HEK293 (cell line): ENCODE measurements at regions not wholly inside any gene's neighbourhood (a gene's known extent, or its start where the extent isn't known, plus 50 kb on each side); places are given as distances from the start of the nearest gene placed in this dataset.

Experiments used
- CTCF ChIA-PET: fragments of 350-600 bp; formaldehyde crosslinking; extraction: SDS; loops from one replicate; lab custom pipeline; 2021; ENCODE audit warnings: antibody characterized with exemption; lab: Yijun Ruan, JAX
- POLR2A ChIA-PET: fragments of 300-600 bp; formaldehyde crosslinking; extraction: SDS; loops from one replicate; lab custom pipeline; 2020; ENCODE audit warnings: antibody characterized with exemption, inconsistent platforms; lab: Yijun Ruan, JAX
- H3K27ac ChIP-seq: fragments of 200-500 bp; sonication (Bioruptor generic); 2 replicates; pipeline ENCODE4 v1.5.1; 2014; ENCODE audit warnings: low read depth, low read length, control low read depth, inconsistent platforms; ENCODE audit errors: extremely low read depth
- H3K36me3 ChIP-seq, 2 experiments: fragments of 200-500 bp in 1 of 2; sonication (Bioruptor generic) in 1 of 2; 1 replicate in 1 of 2; 2 replicates in 1 of 2; pipeline ENCODE4 v1.5.1; 2014 to 2017; ENCODE audit warnings: inconsistent platforms in 2 of 2, low read length in 2 of 2; ENCODE audit not compliant: control insufficient read depth in 2 of 2, insufficient read depth in 1 of 2
- H3K4me1 ChIP-seq: fragments of 200-500 bp; sonication (Bioruptor generic); 2 replicates; pipeline ENCODE4 v1.5.1; 2014; ENCODE audit warnings: mild to moderate bottlenecking, low read length, inconsistent platforms; ENCODE audit not compliant: control insufficient read depth, insufficient read depth
- H3K4me3 ChIP-seq: 2 replicates; pipeline ENCODE4 v1.5.1; 2011; ENCODE audit warnings: low read depth, mild to moderate bottlenecking, control low read depth, low read length, moderate library complexity
- H3K9me3 ChIP-seq: fragments of 200-500 bp; sonication (Bioruptor generic); 2 replicates; pipeline ENCODE4 v1.5.1; 2014; ENCODE audit warnings: low read depth, low read length, inconsistent platforms; ENCODE audit not compliant: control insufficient read depth, insufficient read depth
- KLF17 ChIP-seq: fragments of 450-650 bp; formaldehyde crosslinking; IDR thresholded peaks from 2 replicates; pipeline ENCODE4 v1.5.1; 2016; ENCODE audit warnings: missing biosample characterization, missing genetic modification characterization
- KLF8 ChIP-seq: fragments of 450-650 bp; formaldehyde crosslinking; IDR thresholded peaks from 2 replicates; pipeline ENCODE4 v1.5.1; 2016; ENCODE audit warnings: missing biosample characterization, missing genetic modification characterization
- SCRT2 ChIP-seq: fragments of 450-650 bp; formaldehyde crosslinking; IDR thresholded peaks from 2 replicates; pipeline ENCODE4 v1.5.1; 2016; ENCODE audit warnings: missing biosample characterization, missing genetic modification characterization
- ZFHX2 ChIP-seq: fragments of 450-650 bp; formaldehyde crosslinking; conservative IDR thresholded peaks from 2 replicates; pipeline ENCODE4 v1.5.1; 2016; ENCODE audit warnings: missing biosample characterization, missing genetic modification characterization
- ZFP37 ChIP-seq: fragments of 450-650 bp; formaldehyde crosslinking; IDR thresholded peaks from 2 replicates; pipeline ENCODE4 v1.5.1; 2016; ENCODE audit warnings: missing biosample characterization, missing genetic modification characterization
- ZIC2 ChIP-seq: fragments of 450-650 bp; formaldehyde crosslinking; IDR thresholded peaks from 2 replicates; pipeline ENCODE4 v1.5.1; 2016; ENCODE audit warnings: missing biosample characterization, missing genetic modification characterization
- ZNF114 ChIP-seq: fragments of 450-650 bp; formaldehyde crosslinking; IDR thresholded peaks from 2 replicates; pipeline ENCODE4 v1.5.0; 2017; ENCODE audit warnings: missing biosample characterization, missing genetic modification characterization
- ZNF174 ChIP-seq: fragments of 450-650 bp; formaldehyde crosslinking; IDR thresholded peaks from 2 replicates; pipeline ENCODE4 v1.5.0; 2017; ENCODE audit warnings: missing biosample characterization, mild to moderate bottlenecking, missing genetic modification characterization
- ZNF18 ChIP-seq: fragments of 450-650 bp; formaldehyde crosslinking; IDR thresholded peaks from 2 replicates; pipeline ENCODE4 v1.5.1; 2016; ENCODE audit warnings: missing biosample characterization, missing genetic modification characterization
- ZNF274 ChIP-seq, 2 experiments: fragments of 200-500 bp in 1 of 2; fragments of 450-650 bp in 1 of 2; sonication (Bioruptor generic) in 1 of 2; formaldehyde crosslinking in 1 of 2; IDR thresholded peaks; 2 replicates each; pipeline versions ENCODE4 v1.5.1 to v1.6.1; 2014 to 2016; ENCODE audit warnings: borderline replicate concordance in 1 of 2, inconsistent platforms in 1 of 2, low read length in 1 of 2, missing biosample characterization in 1 of 2, missing genetic modification characterization in 1 of 2
- ZNF302 ChIP-seq: fragments of 450-650 bp; formaldehyde crosslinking; IDR thresholded peaks from 2 replicates; pipeline ENCODE4 v1.5.1; 2016; ENCODE audit warnings: missing biosample characterization, missing genetic modification characterization, low read depth
- ZNF311 ChIP-seq: fragments of 450-650 bp; formaldehyde crosslinking; IDR thresholded peaks from 2 replicates; pipeline ENCODE4 v1.5.1; 2017; ENCODE audit warnings: missing biosample characterization, missing genetic modification characterization, borderline replicate concordance
- ZNF416 ChIP-seq: fragments of 450-650 bp; formaldehyde crosslinking; IDR thresholded peaks from 2 replicates; pipeline ENCODE4 v1.5.1; 2016; ENCODE audit warnings: missing biosample characterization, missing genetic modification characterization
- ZNF514 ChIP-seq: fragments of 450-650 bp; formaldehyde crosslinking; IDR thresholded peaks from 2 replicates; pipeline ENCODE4 v1.5.1; 2016; ENCODE audit warnings: missing biosample characterization, missing genetic modification characterization
- ZNF558 ChIP-seq: fragments of 450-650 bp; formaldehyde crosslinking; IDR thresholded peaks from 2 replicates; pipeline ENCODE4 v1.5.1; 2016; ENCODE audit warnings: missing biosample characterization, missing genetic modification characterization
- ZNF623 ChIP-seq: fragments of 450-650 bp; formaldehyde crosslinking; IDR thresholded peaks from 2 replicates; pipeline ENCODE4 v1.5.1; 2016; ENCODE audit warnings: missing biosample characterization, missing genetic modification characterization
- ZNF660 ChIP-seq: fragments of 450-650 bp; IDR thresholded peaks from 2 replicates; pipeline ENCODE4 v1.5.1; 2018; ENCODE audit warnings: missing biosample characterization, mild to moderate bottlenecking, missing genetic modification characterization
- ZNF707 ChIP-seq: fragments of 450-650 bp; formaldehyde crosslinking; IDR thresholded peaks from 2 replicates; pipeline ENCODE4 v1.5.1; 2016; ENCODE audit warnings: missing biosample characterization, missing genetic modification characterization
- ZNF777 ChIP-seq: fragments of 450-650 bp; formaldehyde crosslinking; IDR thresholded peaks from 2 replicates; pipeline ENCODE4 v1.5.1; 2017; ENCODE audit warnings: missing biosample characterization, missing genetic modification characterization, borderline replicate concordance
- TF ChIP-seq, protein P1 (sequence below): fragments of 450-650 bp; formaldehyde crosslinking; IDR thresholded peaks from 2 replicates; pipeline ENCODE4 v1.5.1; 2016; ENCODE audit warnings: missing biosample characterization, missing genetic modification characterization

DNA sequence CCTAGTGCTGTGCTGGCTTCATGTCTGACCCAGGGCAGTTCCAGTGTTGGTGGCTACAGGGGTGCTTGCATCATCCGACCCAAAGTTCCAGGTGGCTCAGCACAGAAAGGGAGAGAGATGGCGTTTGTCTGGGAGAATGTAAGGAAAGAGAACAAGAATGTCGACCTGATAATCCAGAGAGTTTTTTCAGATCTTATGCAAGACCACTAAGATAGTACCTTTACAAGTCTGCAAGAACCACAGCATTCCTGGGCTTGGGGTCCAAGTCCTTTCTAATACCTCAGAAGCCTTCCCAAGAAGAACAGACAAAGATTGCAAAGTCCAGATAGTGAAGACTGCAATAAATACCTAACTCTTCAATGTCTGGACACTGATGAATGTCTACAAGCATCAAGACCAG is 363.0 kb upstream of the TOM1L1 start:
- POLR2A ChIA-PET: no interaction called here
- CTCF ChIA-PET: no interaction called here
- H3K9me3 ChIP-seq: no peaks in the 10 kb centered on the region
- H3K4me3 ChIP-seq: no peak overlapping the region
- no peaks in the 10 kb centered on the region for H3K36me3 ChIP-seq
- no peaks in the 10 kb centered on the region for H3K4me1 ChIP-seq
- no peak overlapping the region for H3K27ac ChIP-seq
- TF ChIP-seq KLF8 (tag by site-specific recombination): no peak
- no peak for TF ChIP-seq ZNF114 (tag by site-specific recombination)
- TF ChIP-seq ZNF707 (tag by site-specific recombination): no peak
- no peak for TF ChIP-seq ZNF558 (tag by site-specific recombination)
- TF ChIP-seq ZNF777 (tag by site-specific recombination): no peak
- TF ChIP-seq ZFP37 (tag by site-specific recombination): no peak
- no peak for TF ChIP-seq ZNF274 (IDR thresholded peaks at IDR 0.05; ENCODE audit: low read length)
- TF ChIP-seq ZNF274 (tag by site-specific recombination; IDR thresholded peaks at IDR 0.05; ENCODE audit: borderline replicate concordance): no peak
- no peak for TF ChIP-seq KLF17 (tag by site-specific recombination)
- TF ChIP-seq ZNF311 (tag by site-specific recombination): no peak
- no peak for TF ChIP-seq ZNF18 (tag by site-specific recombination)
- TF ChIP-seq ZIC2 (tag by site-specific recombination): no peak
- TF ChIP-seq ZNF302 (tag by site-specific recombination): no peak
- no peak for TF ChIP-seq ZNF174 (tag by site-specific recombination)
- TF ChIP-seq, protein P1, sequence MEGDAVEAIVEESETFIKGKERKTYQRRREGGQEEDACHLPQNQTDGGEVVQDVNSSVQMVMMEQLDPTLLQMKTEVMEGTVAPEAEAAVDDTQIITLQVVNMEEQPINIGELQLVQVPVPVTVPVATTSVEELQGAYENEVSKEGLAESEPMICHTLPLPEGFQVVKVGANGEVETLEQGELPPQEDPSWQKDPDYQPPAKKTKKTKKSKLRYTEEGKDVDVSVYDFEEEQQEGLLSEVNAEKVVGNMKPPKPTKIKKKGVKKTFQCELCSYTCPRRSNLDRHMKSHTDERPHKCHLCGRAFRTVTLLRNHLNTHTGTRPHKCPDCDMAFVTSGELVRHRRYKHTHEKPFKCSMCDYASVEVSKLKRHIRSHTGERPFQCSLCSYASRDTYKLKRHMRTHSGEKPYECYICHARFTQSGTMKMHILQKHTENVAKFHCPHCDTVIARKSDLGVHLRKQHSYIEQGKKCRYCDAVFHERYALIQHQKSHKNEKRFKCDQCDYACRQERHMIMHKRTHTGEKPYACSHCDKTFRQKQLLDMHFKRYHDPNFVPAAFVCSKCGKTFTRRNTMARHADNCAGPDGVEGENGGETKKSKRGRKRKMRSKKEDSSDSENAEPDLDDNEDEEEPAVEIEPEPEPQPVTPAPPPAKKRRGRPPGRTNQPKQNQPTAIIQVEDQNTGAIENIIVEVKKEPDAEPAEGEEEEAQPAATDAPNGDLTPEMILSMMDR (tag by site-specific recombination): no peak
- no peak for TF ChIP-seq ZNF660 (tag by site-specific recombination)
- TF ChIP-seq ZNF416 (tag by site-specific recombination): no peak
- TF ChIP-seq, all 188 proteins: peak for 0

DNA sequence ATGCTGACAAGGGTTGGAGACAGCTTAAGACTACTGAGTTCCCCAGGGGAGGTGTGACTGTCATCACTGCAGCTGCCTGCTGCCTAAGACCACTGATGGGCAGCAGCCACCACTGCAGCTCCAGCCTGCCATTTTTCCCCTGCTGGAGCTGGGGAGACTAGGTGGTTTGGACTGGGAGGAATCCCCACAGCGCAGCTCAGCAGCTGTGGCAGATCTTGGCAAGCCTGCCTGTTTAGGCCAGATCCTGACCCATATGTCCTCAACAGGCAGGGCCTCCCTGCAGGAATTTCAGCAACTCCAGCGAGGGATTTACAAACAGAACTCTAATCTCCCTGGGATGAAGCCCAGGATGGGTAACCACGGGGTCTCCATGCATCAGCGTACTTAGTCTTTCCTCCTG is 356.4 kb upstream of the TOM1L1 start:
- CTCF ChIA-PET: interaction anchor here (0.5 kb wide), 1 partner anchor 137 kb away, joined by 3 read pairs; no protein-coding TSS in a partner anchor
- TF ChIP-seq, protein P1 (tag by site-specific recombination): no peak
- TF ChIP-seq ZFHX2 (no peak), ZNF514 (tag by site-specific recombination) (no peak), ZNF623 (tag by site-specific recombination) (no peak), SCRT2 (tag by site-specific recombination) (no peak)

More for the DNA sequence above, 356.4 kb upstream of the TOM1L1 start:
- no peaks in the 10 kb centered on the region for H3K4me1 ChIP-seq
- POLR2A ChIA-PET: interaction anchor here (0.6 kb wide), 1 partner anchor 277 kb away, joined by 3 read pairs; no protein-coding TSS in a partner anchor
- H3K36me3 ChIP-seq: no peaks in the 10 kb centered on the region
- H3K27ac ChIP-seq: no peak overlapping the region
- H3K9me3 ChIP-seq: no peaks in the 10 kb centered on the region
- no peak overlapping the region for H3K4me3 ChIP-seq
